ENCODE measurements at regions not wholly inside any gene's neighbourhood (a gene's known extent, or its start where the extent isn't known, plus 50 kb on each side); places are given as distances from the start of the nearest gene placed in this dataset.

DNA sequence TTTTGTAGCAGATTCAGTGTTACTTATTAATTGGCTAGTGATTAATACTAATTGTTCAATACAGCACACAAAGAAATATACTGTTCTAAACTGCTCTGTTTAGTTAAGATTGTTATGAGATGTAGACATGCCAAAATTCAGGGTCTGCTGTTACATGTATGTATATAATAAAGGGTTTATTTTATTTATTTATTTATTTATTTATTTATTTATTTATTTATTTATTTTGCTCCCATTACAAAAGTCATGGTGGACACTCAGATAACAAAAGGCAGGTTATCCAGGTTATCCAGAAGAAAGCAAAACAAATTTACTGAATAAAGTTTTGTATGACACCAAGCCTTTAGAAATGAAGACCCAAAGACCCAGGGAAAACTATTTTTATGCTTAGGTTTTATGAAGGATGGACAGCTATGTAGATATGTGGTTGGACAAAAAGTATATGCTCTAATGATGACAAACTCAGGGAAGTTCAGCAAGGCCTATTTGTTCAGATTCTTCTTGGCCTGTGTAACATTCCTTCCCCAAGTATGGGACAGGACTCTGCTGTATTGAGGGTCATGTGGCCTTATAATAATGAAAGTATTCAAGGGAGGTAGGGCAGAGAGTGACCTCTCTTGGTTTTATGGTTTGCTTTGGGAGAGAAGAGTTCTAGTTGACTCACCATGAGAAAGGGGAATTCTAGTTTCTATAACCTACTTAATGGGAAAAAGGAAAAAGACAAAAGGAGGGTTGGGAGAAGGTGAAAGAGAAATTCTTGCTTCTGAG is 1056.8 kb downstream of the ROBO2 start:
- TF ChIP-seq, protein P1, sequence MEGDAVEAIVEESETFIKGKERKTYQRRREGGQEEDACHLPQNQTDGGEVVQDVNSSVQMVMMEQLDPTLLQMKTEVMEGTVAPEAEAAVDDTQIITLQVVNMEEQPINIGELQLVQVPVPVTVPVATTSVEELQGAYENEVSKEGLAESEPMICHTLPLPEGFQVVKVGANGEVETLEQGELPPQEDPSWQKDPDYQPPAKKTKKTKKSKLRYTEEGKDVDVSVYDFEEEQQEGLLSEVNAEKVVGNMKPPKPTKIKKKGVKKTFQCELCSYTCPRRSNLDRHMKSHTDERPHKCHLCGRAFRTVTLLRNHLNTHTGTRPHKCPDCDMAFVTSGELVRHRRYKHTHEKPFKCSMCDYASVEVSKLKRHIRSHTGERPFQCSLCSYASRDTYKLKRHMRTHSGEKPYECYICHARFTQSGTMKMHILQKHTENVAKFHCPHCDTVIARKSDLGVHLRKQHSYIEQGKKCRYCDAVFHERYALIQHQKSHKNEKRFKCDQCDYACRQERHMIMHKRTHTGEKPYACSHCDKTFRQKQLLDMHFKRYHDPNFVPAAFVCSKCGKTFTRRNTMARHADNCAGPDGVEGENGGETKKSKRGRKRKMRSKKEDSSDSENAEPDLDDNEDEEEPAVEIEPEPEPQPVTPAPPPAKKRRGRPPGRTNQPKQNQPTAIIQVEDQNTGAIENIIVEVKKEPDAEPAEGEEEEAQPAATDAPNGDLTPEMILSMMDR (conservative IDR thresholded peaks at IDR 0.05; ENCODE audit: low read length) = no peak
- no peak for TF ChIP-seq EZH2phosphoT487 (IDR thresholded peaks at IDR 0.05; ENCODE audit: borderline replicate concordance, low read depth, low read length)
